Endothelial cell (in vitro differentiated cells): ENCODE measurements at regions not wholly inside any gene's neighbourhood (a gene's known extent, or its start where the extent isn't known, plus 50 kb on each side); places are given as distances from the start of the nearest gene placed in this dataset.

Source experiments
- DNase-seq: peaks from one replicate; pipeline ENCODE4 v3.0.0; 2021; ENCODE audit warnings: low spot score
- H3K27ac Mint-ChIP-seq: one replicate; pipeline ENCODE4 v1.8.0; 2021; ENCODE audit warnings: mixed read lengths, inconsistent platforms; ENCODE audit not compliant: unreplicated experiment
- H3K27me3 Mint-ChIP-seq: one replicate; pipeline ENCODE4 v1.8.0; 2021; ENCODE audit warnings: mild to moderate bottlenecking, moderate library complexity, mixed read lengths, inconsistent platforms; ENCODE audit not compliant: unreplicated experiment
- H3K36me3 Mint-ChIP-seq: one replicate; pipeline ENCODE4 v1.8.0; 2021; ENCODE audit warnings: mild to moderate bottlenecking, low read depth, mixed read lengths, inconsistent platforms; ENCODE audit not compliant: unreplicated experiment
- H3K4me1 Mint-ChIP-seq: one replicate; pipeline ENCODE4 v1.8.0; 2021; ENCODE audit warnings: mild to moderate bottlenecking, mixed read lengths, inconsistent platforms; ENCODE audit not compliant: unreplicated experiment
- H3K4me3 Mint-ChIP-seq: one replicate; pipeline ENCODE4 v1.8.0; 2021; ENCODE audit warnings: mild to moderate bottlenecking, mixed read lengths, inconsistent platforms; ENCODE audit not compliant: unreplicated experiment
- H3K9me3 Mint-ChIP-seq: one replicate; pipeline ENCODE4 v1.8.0; 2021; ENCODE audit warnings: mixed read lengths, inconsistent platforms; ENCODE audit not compliant: unreplicated experiment
- CTCF ChIP-seq: fragments of 200-600 bp; sonication (generic); IDR thresholded peaks from one replicate; pipeline ENCODE4 v1.5.0; 2021; ENCODE audit warnings: antibody characterized with exemption; ENCODE audit not compliant: unreplicated experiment

- no peak for TF ChIP-seq CTCF
- DNase-seq: no peak
- Mint-ChIP-seq H3K27ac (no peak overlapping the region), H3K9me3 (no peaks in the 10 kb centered on the region), H3K4me1 (no peaks in the 10 kb centered on the region), H3K36me3 (no peaks in the 10 kb centered on the region), H3K4me3 (no peak overlapping the region), H3K27me3 (peaks cover 2% of the 10 kb centered on the region)
Measured at GRCh38 chr16:86167061-86167460, 268.1 kb downstream of the IRF8 start.

GRCh38 chr16:86170720-86171119 is 271.8 kb downstream of the IRF8 start:
- Mint-ChIP-seq H3K4me1 (no peaks in the 10 kb centered on the region), H3K27me3 (peaks cover 2% of the 10 kb centered on the region), H3K36me3 (no peaks in the 10 kb centered on the region), H3K27ac (no peak overlapping the region), H3K9me3 (no peaks in the 10 kb centered on the region), H3K4me3 (no peak overlapping the region)
- DNase-seq: no peak
- TF ChIP-seq CTCF: no peak

GRCh38 chr16:86171329-86171728 is 272.4 kb downstream of the IRF8 start:
- Mint-ChIP-seq H3K27ac (no peak overlapping the region), H3K27me3 (peaks cover 2% of the 10 kb centered on the region), H3K36me3 (no peaks in the 10 kb centered on the region), H3K9me3 (no peaks in the 10 kb centered on the region), H3K4me1 (no peaks in the 10 kb centered on the region), H3K4me3 (no peak overlapping the region)
- DNase-seq: no peak
- TF ChIP-seq CTCF: no peak

GRCh38 chr16:86175816-86176215 is 276.9 kb downstream of the IRF8 start:
- no peaks in the 10 kb centered on the region for H3K4me1 Mint-ChIP-seq
- no peak overlapping the region for H3K27ac Mint-ChIP-seq
- no peak overlapping the region for H3K4me3 Mint-ChIP-seq
- peaks cover 2% of the 10 kb centered on the region for H3K27me3 Mint-ChIP-seq
- no peaks in the 10 kb centered on the region for H3K9me3 Mint-ChIP-seq
- no peak for DNase-seq
- H3K36me3 Mint-ChIP-seq: no peaks in the 10 kb centered on the region
- TF ChIP-seq CTCF: no peak

GRCh38 chr16:86176462-86176861 is 277.5 kb downstream of the IRF8 start:
- no peaks in the 10 kb centered on the region for H3K36me3 Mint-ChIP-seq
- H3K9me3 Mint-ChIP-seq: no peaks in the 10 kb centered on the region
- H3K4me1 Mint-ChIP-seq: no peaks in the 10 kb centered on the region
- DNase-seq: no peak
- peaks cover 1% of the 10 kb centered on the region for H3K27me3 Mint-ChIP-seq
- no peak for TF ChIP-seq CTCF
- no peak overlapping the region for H3K27ac Mint-ChIP-seq
- H3K4me3 Mint-ChIP-seq: no peak overlapping the region
